HG03432 (cell line): ENCODE measurements at regions not wholly inside any gene's neighbourhood (a gene's known extent, or its start where the extent isn't known, plus 50 kb on each side); places are given as distances from the start of the nearest gene placed in this dataset.

Source experiments
- ATAC-seq: cut with Tn5 transposase; IDR thresholded peaks from one replicate; pipeline ENCODE4 v1.9.1; 2021; ENCODE audit warnings: mild to moderate bottlenecking, moderate library complexity; ENCODE audit not compliant: unreplicated experiment

- peak; percentile 82 for ATAC-seq
Measured at GRCh38 chr4:42750091-42750490, 93.2 kb upstream of the ATP8A1 start.

GRCh38 chr4:42747971-42748370 lies 91.1 kb upstream of the ATP8A1 start:
- ATAC-seq, result no peak

GRCh38 chr4:42736527-42737195 lies 79.8 kb upstream of the ATP8A1 start:
- ATAC-seq, result no peak

- no peak for ATAC-seq
Measured at GRCh38 chr4:42733380-42733779, 76.5 kb upstream of the ATP8A1 start.

- no peak for ATAC-seq
Measured at GRCh38 chr4:42732776-42733175, 75.9 kb upstream of the ATP8A1 start.

GRCh38 chr4:42729505-42730237 lies 72.8 kb upstream of the ATP8A1 start:
- ATAC-seq, result no peak

- ATAC-seq, result no peak
Measured at GRCh38 chr4:42724451-42724850, 67.5 kb upstream of the ATP8A1 start.

GRCh38 chr4:42720533-42720932 lies 63.6 kb upstream of the ATP8A1 start:
- ATAC-seq, result no peak

- ATAC-seq, result no peak
Measured at GRCh38 chr4:42719257-42719656, 62.4 kb upstream of the ATP8A1 start.

- ATAC-seq, result no peak
Measured at GRCh38 chr4:42718336-42718735, 61.4 kb upstream of the ATP8A1 start.

- no peak for ATAC-seq
Measured at GRCh38 chr4:42716996-42717395, 60.1 kb upstream of the ATP8A1 start.

GRCh38 chr4:42715807-42716482 lies 59.0 kb upstream of the ATP8A1 start:
- ATAC-seq, result no peak

- no peak for ATAC-seq
Measured at GRCh38 chr4:42713391-42713790, 56.5 kb upstream of the ATP8A1 start.

GRCh38 chr4:42712854-42713253 lies 55.9 kb upstream of the ATP8A1 start:
- ATAC-seq, result no peak

GRCh38 chr4:42711496-42711895 lies 54.6 kb upstream of the ATP8A1 start:
- no peak for ATAC-seq

GRCh38 chr4:42710761-42711160 lies 53.9 kb upstream of the ATP8A1 start:
- no peak for ATAC-seq

GRCh38 chr4:42710329-42710728 lies 53.4 kb upstream of the ATP8A1 start:
- ATAC-seq, result no peak

- ATAC-seq, result no peak
Measured at GRCh38 chr4:42709392-42710065, 52.6 kb upstream of the ATP8A1 start.

- ATAC-seq, result no peak
Measured at GRCh38 chr4:42708625-42709024, 51.7 kb upstream of the ATP8A1 start.
